ENCODE measurements at regions not wholly inside any gene's neighbourhood (a gene's known extent, or its start where the extent isn't known, plus 50 kb on each side); places are given as distances from the start of the nearest gene placed in this dataset.

DNA sequence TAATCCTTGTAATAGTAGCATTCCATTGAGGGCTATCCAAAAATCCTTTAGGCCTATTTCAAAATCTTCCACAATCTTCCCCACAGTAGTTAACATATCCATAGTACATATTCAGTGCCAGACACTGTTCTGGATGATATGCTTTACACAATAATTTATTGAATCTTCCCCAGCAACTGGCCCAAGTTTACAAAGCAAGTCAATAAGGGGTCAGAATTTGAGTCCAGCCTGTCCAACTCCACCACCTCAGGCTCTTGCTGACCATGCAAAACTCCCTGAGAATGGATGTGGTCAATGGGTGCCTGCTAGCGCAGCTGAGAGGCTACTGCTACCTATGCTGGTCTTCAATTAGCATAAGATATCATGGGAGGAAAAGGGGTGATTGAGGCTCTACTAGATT, 529.6 kb downstream of the FGF9 start:
- TF ChIP-seq, protein P1, sequence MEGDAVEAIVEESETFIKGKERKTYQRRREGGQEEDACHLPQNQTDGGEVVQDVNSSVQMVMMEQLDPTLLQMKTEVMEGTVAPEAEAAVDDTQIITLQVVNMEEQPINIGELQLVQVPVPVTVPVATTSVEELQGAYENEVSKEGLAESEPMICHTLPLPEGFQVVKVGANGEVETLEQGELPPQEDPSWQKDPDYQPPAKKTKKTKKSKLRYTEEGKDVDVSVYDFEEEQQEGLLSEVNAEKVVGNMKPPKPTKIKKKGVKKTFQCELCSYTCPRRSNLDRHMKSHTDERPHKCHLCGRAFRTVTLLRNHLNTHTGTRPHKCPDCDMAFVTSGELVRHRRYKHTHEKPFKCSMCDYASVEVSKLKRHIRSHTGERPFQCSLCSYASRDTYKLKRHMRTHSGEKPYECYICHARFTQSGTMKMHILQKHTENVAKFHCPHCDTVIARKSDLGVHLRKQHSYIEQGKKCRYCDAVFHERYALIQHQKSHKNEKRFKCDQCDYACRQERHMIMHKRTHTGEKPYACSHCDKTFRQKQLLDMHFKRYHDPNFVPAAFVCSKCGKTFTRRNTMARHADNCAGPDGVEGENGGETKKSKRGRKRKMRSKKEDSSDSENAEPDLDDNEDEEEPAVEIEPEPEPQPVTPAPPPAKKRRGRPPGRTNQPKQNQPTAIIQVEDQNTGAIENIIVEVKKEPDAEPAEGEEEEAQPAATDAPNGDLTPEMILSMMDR (IDR thresholded peaks at IDR 0.05): no peak
- no peak for TF ChIP-seq POLR2A (IDR thresholded peaks at IDR 0.05)
